ENCODE measurements at regions not wholly inside any gene's neighbourhood (a gene's known extent, or its start where the extent isn't known, plus 50 kb on each side); places are given as distances from the start of the nearest gene placed in this dataset.
"Not testable (repeated sequence)": the region's sequence is repeated elsewhere in the genome, so short reads cannot be mapped to it uniquely, and the experiment has no call there.

- Histone ChIP-seq H3K4me3 (no peak overlapping the region), H3K27ac (no peak overlapping the region), H3K27me3 (replicated peaks; ENCODE audit: insufficient read depth) (no peaks in the 10 kb centered on the region), H3K36me3 (no peaks in the 10 kb centered on the region), H3K4me1 (replicated peaks) (no peaks in the 10 kb centered on the region), H3K9me3 (no peaks in the 10 kb centered on the region)
- DNase-seq (ENCODE audit: low spot score): no peak
- intact Hi-C loops (cut with DNase I): no loop called here
- no peak for TF ChIP-seq POLR2A (IDR thresholded peaks at IDR 0.05)
- no peak for TF ChIP-seq CTCF (IDR thresholded peaks at IDR 0.05)
- no peak for TF ChIP-seq POLR2AphosphoS5 (IDR thresholded peaks at IDR 0.05)
- WGBS: 69% methylated on average over 4 of the region's 4 CpGs
These were observed 287.2 kb downstream of the SRGAP2C start for GRCh38 chr1:121472017-121472416.

GRCh38 chr1:121483234-121483633 is 298.5 kb downstream of the SRGAP2C start:
- Histone ChIP-seq H3K27ac (no peak overlapping the region), H3K27me3 (replicated peaks; ENCODE audit: insufficient read depth) (no peaks in the 10 kb centered on the region), H3K4me1 (replicated peaks) (no peaks in the 10 kb centered on the region), H3K4me3 (no peak overlapping the region), H3K36me3 (no peaks in the 10 kb centered on the region), H3K9me3 (no peaks in the 10 kb centered on the region)
- DNase-seq (ENCODE audit: low spot score): no peak
- intact Hi-C loops (cut with DNase I): no loop called here
- TF ChIP-seq POLR2AphosphoS5 (IDR thresholded peaks at IDR 0.05): no peak
- TF ChIP-seq POLR2A (IDR thresholded peaks at IDR 0.05): no peak
- TF ChIP-seq CTCF (IDR thresholded peaks at IDR 0.05): no peak

- no peak for DNase-seq (ENCODE audit: low spot score)
- H3K4me3 ChIP-seq: no peak overlapping the region
- H3K27ac ChIP-seq: no peak overlapping the region
- no peaks in the 10 kb centered on the region for H3K4me1 ChIP-seq (replicated peaks)
- H3K9me3 ChIP-seq: no peaks in the 10 kb centered on the region
- intact Hi-C loops (cut with DNase I): no loop called here
- no peaks in the 10 kb centered on the region for H3K27me3 ChIP-seq (replicated peaks; ENCODE audit: insufficient read depth)
- no peaks in the 10 kb centered on the region for H3K36me3 ChIP-seq
- TF ChIP-seq CTCF (IDR thresholded peaks at IDR 0.05) (no peak), POLR2AphosphoS5 (IDR thresholded peaks at IDR 0.05) (no peak), POLR2A (IDR thresholded peaks at IDR 0.05) (no peak)
These were observed 299.2 kb downstream of the SRGAP2C start for GRCh38 chr1:121483961-121484424.

- H3K27ac ChIP-seq; DNase-seq (ENCODE audit: low spot score); intact Hi-C loops (cut with DNase I); H3K36me3 ChIP-seq; H3K4me1 ChIP-seq (replicated peaks); H3K4me3 ChIP-seq; H3K9me3 ChIP-seq; H3K27me3 ChIP-seq (replicated peaks; ENCODE audit: insufficient read depth): not testable (repeated sequence)
These were observed 310.0 kb downstream of the SRGAP2C start for GRCh38 chr1:121494796-121495195.

- H3K36me3 ChIP-seq; H3K9me3 ChIP-seq; H3K4me1 ChIP-seq (replicated peaks); DNase-seq (ENCODE audit: low spot score); H3K27ac ChIP-seq; intact Hi-C loops (cut with DNase I); H3K4me3 ChIP-seq; H3K27me3 ChIP-seq (replicated peaks; ENCODE audit: insufficient read depth): not testable (repeated sequence)
- WGBS: 65% methylated on average over 5 of the region's 5 CpGs
These were observed 326.7 kb downstream of the SRGAP2C start for GRCh38 chr1:121511455-121511854.

- H3K27me3 ChIP-seq (replicated peaks; ENCODE audit: insufficient read depth); H3K9me3 ChIP-seq; intact Hi-C loops (cut with DNase I); DNase-seq (ENCODE audit: low spot score); H3K27ac ChIP-seq; H3K4me3 ChIP-seq; H3K36me3 ChIP-seq; H3K4me1 ChIP-seq (replicated peaks): not testable (repeated sequence)
- WGBS: 77% methylated on average over 1 of the region's 1 CpG
These were observed 327.1 kb downstream of the SRGAP2C start for GRCh38 chr1:121511876-121512275.

- WGBS: 91% methylated on average over 2 of the region's 2 CpGs
These were observed 330.5 kb downstream of the SRGAP2C start for GRCh38 chr1:121515235-121515634.

More at GRCh38 chr1:121515235-121515634, 330.5 kb downstream of the SRGAP2C start:
- H3K4me1 ChIP-seq (replicated peaks): no peaks in the 10 kb centered on the region
- H3K27ac ChIP-seq: no peak overlapping the region
- TF ChIP-seq CTCF (IDR thresholded peaks at IDR 0.05): no peak
- no peak for TF ChIP-seq POLR2AphosphoS5 (IDR thresholded peaks at IDR 0.05)
- no peak for TF ChIP-seq POLR2A (IDR thresholded peaks at IDR 0.05)
- intact Hi-C loops (cut with DNase I): no loop called here
- peaks cover 2% of the 10 kb centered on the region for H3K27me3 ChIP-seq (replicated peaks; ENCODE audit: insufficient read depth)
- no peak for DNase-seq (ENCODE audit: low spot score)
- no peak overlapping the region for H3K4me3 ChIP-seq
- H3K9me3 ChIP-seq: no peaks in the 10 kb centered on the region
- no peaks in the 10 kb centered on the region for H3K36me3 ChIP-seq

Measured in prostate gland (tissue), 2 donors.